HepG2 (cell line): ENCODE measurements at regions not wholly inside any gene's neighbourhood (a gene's known extent, or its start where the extent isn't known, plus 50 kb on each side); places are given as distances from the start of the nearest gene placed in this dataset.
A peak's percentile ranks its signal among the peaks of the same experiment; 100 is the strongest.

Experiments
- ETV5 ChIP-seq: IDR thresholded peaks from 2 replicates; pipeline ENCODE4 v1.6.1; 2018; ENCODE audit warnings: missing biosample characterization, missing genetic modification reagents, inconsistent platforms, borderline replicate concordance
- FOSL2 ChIP-seq: sonication (generic); formaldehyde crosslinking; IDR thresholded peaks from 2 replicates; pipeline ENCODE4 v1.4.0; 2020; ENCODE audit warnings: missing genetic modification reagents
- FOXJ3 ChIP-seq: sonication (generic); formaldehyde crosslinking; IDR thresholded peaks from 2 replicates; pipeline ENCODE4 v1.4.0; 2020; ENCODE audit warnings: missing genetic modification reagents, mild to moderate bottlenecking, borderline replicate concordance
- NRL ChIP-seq: sonication (generic); formaldehyde crosslinking; IDR thresholded peaks from 2 replicates; pipeline ENCODE4 v1.5.0; 2020; ENCODE audit warnings: missing genetic modification reagents, mild to moderate bottlenecking, moderate library complexity, borderline replicate concordance
- POLR2AphosphoS5 ChIP-seq: IDR thresholded peaks from 2 replicates; pipeline ENCODE4 v1.6.1; 2012; ENCODE audit warnings: low read depth, low read length
- SMARCE1 ChIP-seq: fragments of 450-650 bp; IDR thresholded peaks from 2 replicates; pipeline ENCODE4 v1.6.1; 2017; ENCODE audit warnings: borderline replicate concordance
- ZFY ChIP-seq: sonication (generic); formaldehyde crosslinking; IDR thresholded peaks from 2 replicates; pipeline ENCODE4 v1.4.0; 2020; ENCODE audit warnings: missing genetic modification reagents
- ZNF274 ChIP-seq: sonication (generic); formaldehyde crosslinking; IDR thresholded peaks from 2 replicates; pipeline ENCODE4 v1.5.1; 2020; ENCODE audit warnings: mild to moderate bottlenecking, missing genetic modification reagents
- ZNF468 ChIP-seq: sonication (generic); formaldehyde crosslinking; IDR thresholded peaks from 2 replicates; pipeline ENCODE4 v1.8.0; 2022; ENCODE audit warnings: mild to moderate bottlenecking, moderate library complexity, missing genetic modification reagents
- ZNF546 ChIP-seq: sonication (generic); formaldehyde crosslinking; conservative IDR thresholded peaks from 2 replicates; pipeline ENCODE4 v1.8.1; 2023; ENCODE audit warnings: mild to moderate bottlenecking, missing genetic modification reagents
- ZNF547 ChIP-seq: sonication (generic); formaldehyde crosslinking; IDR thresholded peaks from 2 replicates; pipeline ENCODE4 v1.5.1; 2020; ENCODE audit warnings: mild to moderate bottlenecking, missing genetic modification reagents
- ZNF605 ChIP-seq: sonication (generic); formaldehyde crosslinking; IDR thresholded peaks from 2 replicates; pipeline ENCODE4 v1.8.0; 2022; ENCODE audit warnings: mild to moderate bottlenecking, missing genetic modification reagents
- ZNF749 ChIP-seq: sonication (generic); formaldehyde crosslinking; IDR thresholded peaks from 2 replicates; pipeline ENCODE4 v1.8.0; 2022; ENCODE audit warnings: mild to moderate bottlenecking, missing genetic modification reagents, moderate library complexity, borderline replicate concordance
- ZNF839 ChIP-seq: sonication (generic); formaldehyde crosslinking; IDR thresholded peaks from 2 replicates; pipeline ENCODE4 v1.4.0; 2020; ENCODE audit warnings: missing genetic modification reagents, mild to moderate bottlenecking, borderline replicate concordance
- TF ChIP-seq, protein P1 (sequence below): sonication (generic); formaldehyde crosslinking; IDR thresholded peaks from 2 replicates; pipeline ENCODE4 v1.9.0; 2021; ENCODE audit warnings: missing genetic modification reagents, mild to moderate bottlenecking, borderline replicate concordance
- TF ChIP-seq, protein P2 (sequence below): sonication (generic); formaldehyde crosslinking; IDR thresholded peaks from 2 replicates; pipeline ENCODE4 v1.5.1; 2020; ENCODE audit warnings: mild to moderate bottlenecking, missing genetic modification reagents, borderline replicate concordance
- TF ChIP-seq, protein P3 (sequence below): sonication (generic); formaldehyde crosslinking; IDR thresholded peaks from 2 replicates; pipeline ENCODE4 v1.8.1; 2023; ENCODE audit warnings: mild to moderate bottlenecking, missing genetic modification reagents
- TF ChIP-seq, protein P4 (sequence below): sonication (generic); formaldehyde crosslinking; IDR thresholded peaks from 2 replicates; pipeline ENCODE4 v1.8.1; 2023; ENCODE audit warnings: missing genetic modification reagents, inconsistent platforms, borderline replicate concordance

DNA sequence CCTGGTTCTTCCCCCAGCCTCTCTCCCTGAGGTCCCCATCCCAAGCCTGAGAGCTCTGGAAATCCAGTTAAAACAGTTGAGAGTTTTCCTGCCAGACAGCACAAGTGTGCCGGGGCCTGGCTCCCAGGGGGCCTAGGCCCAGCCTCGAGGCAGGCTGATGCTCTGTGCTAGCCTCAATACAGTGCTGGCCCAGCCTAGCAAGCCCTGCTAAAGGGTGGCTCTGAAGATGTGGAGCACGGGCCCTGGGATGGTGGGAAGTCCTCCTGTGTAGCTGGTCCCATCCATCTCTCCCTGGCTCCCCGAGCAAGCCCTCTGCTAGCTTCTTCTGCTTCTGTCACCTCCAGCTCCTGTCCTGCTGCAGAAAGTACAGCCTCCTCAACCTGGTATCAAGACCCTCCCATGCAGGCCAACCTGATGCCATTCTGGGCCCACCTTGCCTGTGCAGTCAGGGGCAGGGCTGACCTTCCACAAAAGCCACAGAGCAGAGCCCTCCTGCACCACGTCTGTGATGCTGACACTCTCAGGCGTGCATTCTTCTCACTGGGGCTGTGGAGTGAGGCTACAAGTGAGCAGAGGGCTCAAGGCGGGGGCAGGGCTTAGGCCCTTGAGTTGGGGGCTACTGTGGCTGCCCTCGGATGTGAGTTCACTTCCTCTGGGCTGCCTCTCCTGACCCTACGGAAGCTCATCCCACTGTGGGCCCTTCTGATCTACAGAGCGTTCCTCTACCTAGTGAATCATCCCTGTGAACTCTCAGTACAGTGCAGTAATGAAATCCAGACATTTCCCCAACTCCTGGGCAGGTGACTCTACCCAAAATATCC lies 60.1 kb upstream of the LAPTM4A start (continued):
- TF ChIP-seq, protein P1, sequence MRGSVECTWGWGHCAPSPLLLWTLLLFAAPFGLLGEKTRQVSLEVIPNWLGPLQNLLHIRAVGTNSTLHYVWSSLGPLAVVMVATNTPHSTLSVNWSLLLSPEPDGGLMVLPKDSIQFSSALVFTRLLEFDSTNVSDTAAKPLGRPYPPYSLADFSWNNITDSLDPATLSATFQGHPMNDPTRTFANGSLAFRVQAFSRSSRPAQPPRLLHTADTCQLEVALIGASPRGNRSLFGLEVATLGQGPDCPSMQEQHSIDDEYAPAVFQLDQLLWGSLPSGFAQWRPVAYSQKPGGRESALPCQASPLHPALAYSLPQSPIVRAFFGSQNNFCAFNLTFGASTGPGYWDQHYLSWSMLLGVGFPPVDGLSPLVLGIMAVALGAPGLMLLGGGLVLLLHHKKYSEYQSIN (CRISPR knock-in tag): no peak
- TF ChIP-seq, protein P2, sequence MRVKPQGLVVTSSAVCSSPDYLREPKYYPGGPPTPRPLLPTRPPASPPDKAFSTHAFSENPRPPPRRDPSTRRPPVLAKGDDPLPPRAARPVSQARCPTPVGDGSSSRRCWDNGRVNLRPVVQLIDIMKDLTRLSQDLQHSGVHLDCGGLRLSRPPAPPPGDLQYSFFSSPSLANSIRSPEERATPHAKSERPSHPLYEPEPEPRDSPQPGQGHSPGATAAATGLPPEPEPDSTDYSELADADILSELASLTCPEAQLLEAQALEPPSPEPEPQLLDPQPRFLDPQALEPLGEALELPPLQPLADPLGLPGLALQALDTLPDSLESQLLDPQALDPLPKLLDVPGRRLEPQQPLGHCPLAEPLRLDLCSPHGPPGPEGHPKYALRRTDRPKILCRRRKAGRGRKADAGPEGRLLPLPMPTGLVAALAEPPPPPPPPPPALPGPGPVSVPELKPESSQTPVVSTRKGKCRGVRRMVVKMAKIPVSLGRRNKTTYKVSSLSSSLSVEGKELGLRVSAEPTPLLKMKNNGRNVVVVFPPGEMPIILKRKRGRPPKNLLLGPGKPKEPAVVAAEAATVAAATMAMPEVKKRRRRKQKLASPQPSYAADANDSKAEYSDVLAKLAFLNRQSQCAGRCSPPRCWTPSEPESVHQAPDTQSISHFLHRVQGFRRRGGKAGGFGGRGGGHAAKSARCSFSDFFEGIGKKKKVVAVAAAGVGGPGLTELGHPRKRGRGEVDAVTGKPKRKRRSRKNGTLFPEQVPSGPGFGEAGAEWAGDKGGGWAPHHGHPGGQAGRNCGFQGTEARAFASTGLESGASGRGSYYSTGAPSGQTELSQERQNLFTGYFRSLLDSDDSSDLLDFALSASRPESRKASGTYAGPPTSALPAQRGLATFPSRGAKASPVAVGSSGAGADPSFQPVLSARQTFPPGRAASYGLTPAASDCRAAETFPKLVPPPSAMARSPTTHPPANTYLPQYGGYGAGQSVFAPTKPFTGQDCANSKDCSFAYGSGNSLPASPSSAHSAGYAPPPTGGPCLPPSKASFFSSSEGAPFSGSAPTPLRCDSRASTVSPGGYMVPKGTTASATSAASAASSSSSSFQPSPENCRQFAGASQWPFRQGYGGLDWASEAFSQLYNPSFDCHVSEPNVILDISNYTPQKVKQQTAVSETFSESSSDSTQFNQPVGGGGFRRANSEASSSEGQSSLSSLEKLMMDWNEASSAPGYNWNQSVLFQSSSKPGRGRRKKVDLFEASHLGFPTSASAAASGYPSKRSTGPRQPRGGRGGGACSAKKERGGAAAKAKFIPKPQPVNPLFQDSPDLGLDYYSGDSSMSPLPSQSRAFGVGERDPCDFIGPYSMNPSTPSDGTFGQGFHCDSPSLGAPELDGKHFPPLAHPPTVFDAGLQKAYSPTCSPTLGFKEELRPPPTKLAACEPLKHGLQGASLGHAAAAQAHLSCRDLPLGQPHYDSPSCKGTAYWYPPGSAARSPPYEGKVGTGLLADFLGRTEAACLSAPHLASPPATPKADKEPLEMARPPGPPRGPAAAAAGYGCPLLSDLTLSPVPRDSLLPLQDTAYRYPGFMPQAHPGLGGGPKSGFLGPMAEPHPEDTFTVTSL (CRISPR knock-in tag): 0 out of 2 replicates have a peak, but pooled peaks have one; percentile 44
- TF ChIP-seq ZNF839 (CRISPR knock-in tag) (peak; percentile 76; the same call in 1 of the 2 replicates), POLR2AphosphoS5 (no peak), ZNF749 (no peak), NRL (CRISPR knock-in tag) (peak; percentile 51; the same call in 1 of the 2 replicates), FOXJ3 (no peak), ZNF547 (peak; percentile 72; the same call in 1 of the 2 replicates), ZNF546 (CRISPR knock-in tag) (no peak), SMARCE1 (no peak), ZFY (CRISPR knock-in tag) (peak; percentile 14; the same call in 1 of the 2 replicates), ETV5 (CRISPR knock-in tag) (peak; percentile 65), ZNF274 (CRISPR knock-in tag) (peak; percentile 64; the same call in 1 of the 2 replicates), ZNF605 (CRISPR knock-in tag) (peak; percentile 56; the same call in 1 of the 2 replicates), FOSL2 (peak; percentile 40; the same call in 1 of the 2 replicates), ZNF468 (CRISPR knock-in tag) (no peak)
- TF ChIP-seq, protein P3, sequence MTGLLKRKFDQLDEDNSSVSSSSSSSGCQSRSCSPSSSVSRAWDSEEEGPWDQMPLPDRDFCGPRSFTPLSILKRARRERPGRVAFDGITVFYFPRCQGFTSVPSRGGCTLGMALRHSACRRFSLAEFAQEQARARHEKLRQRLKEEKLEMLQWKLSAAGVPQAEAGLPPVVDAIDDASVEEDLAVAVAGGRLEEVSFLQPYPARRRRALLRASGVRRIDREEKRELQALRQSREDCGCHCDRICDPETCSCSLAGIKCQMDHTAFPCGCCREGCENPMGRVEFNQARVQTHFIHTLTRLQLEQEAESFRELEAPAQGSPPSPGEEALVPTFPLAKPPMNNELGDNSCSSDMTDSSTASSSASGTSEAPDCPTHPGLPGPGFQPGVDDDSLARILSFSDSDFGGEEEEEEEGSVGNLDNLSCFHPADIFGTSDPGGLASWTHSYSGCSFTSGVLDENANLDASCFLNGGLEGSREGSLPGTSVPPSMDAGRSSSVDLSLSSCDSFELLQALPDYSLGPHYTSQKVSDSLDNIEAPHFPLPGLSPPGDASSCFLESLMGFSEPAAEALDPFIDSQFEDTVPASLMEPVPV (CRISPR knock-in tag): 0 out of 2 replicates have a peak, but pooled peaks have one; percentile 30
- TF ChIP-seq, protein P4, sequence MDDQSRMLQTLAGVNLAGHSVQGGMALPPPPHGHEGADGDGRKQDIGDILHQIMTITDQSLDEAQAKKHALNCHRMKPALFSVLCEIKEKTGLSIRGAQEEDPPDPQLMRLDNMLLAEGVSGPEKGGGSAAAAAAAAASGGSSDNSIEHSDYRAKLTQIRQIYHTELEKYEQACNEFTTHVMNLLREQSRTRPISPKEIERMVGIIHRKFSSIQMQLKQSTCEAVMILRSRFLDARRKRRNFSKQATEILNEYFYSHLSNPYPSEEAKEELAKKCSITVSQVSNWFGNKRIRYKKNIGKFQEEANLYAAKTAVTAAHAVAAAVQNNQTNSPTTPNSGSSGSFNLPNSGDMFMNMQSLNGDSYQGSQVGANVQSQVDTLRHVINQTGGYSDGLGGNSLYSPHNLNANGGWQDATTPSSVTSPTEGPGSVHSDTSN: no peak
